WTC11 (cell line): ENCODE measurements at regions not wholly inside any gene's neighbourhood (a gene's known extent, or its start where the extent isn't known, plus 50 kb on each side); places are given as distances from the start of the nearest gene placed in this dataset.

Experiments used
- ATAC-seq: fragments of 200-7000 bp; cut with Tn5 transposase; 2 replicates; pipeline ENCODE4 v1.10.0; 2021; ENCODE audit warnings: mild to moderate bottlenecking, moderate library complexity
- CTCF ChIA-PET: fragments of 300-600 bp; sonication (Branson Sonifier 250); formaldehyde crosslinking; loops from one replicate; lab custom pipeline; 2021; ENCODE audit warnings: antibody characterized with exemption; lab: Charles Lee
- POLR2A ChIA-PET: fragments of 350-600 bp; sonication (Branson Sonifier 250); formaldehyde crosslinking; loops from one replicate; lab custom pipeline; 2021; ENCODE audit warnings: antibody characterized with exemption; lab: Charles Lee
- DNase-seq: peaks from one replicate; pipeline ENCODE4 v3.0.0; 2021; ENCODE audit warnings: low spot score
- H3K27ac Mint-ChIP-seq: 2 replicates; pipeline ENCODE4 v1.8.0; 2021; ENCODE audit warnings: mixed read lengths
- H3K27me3 Mint-ChIP-seq: 2 replicates; pipeline ENCODE4 v1.8.0; 2021; ENCODE audit warnings: low read depth, mild to moderate bottlenecking, moderate library complexity, mixed read lengths
- H3K36me3 Mint-ChIP-seq: 2 replicates; pipeline ENCODE4 v1.8.0; 2021; ENCODE audit warnings: mixed read lengths
- H3K4me1 Mint-ChIP-seq: 2 replicates; pipeline ENCODE4 v1.8.0; 2022; ENCODE audit warnings: mixed read lengths
- H3K4me3 Mint-ChIP-seq: 2 replicates; pipeline ENCODE4 v1.8.0; 2021; ENCODE audit warnings: mild to moderate bottlenecking, moderate library complexity, mixed read lengths
- H3K9me3 Mint-ChIP-seq: 2 replicates; pipeline ENCODE4 v1.8.0; 2021; ENCODE audit warnings: mixed read lengths
- CBFB ChIP-seq: sonication (generic); formaldehyde crosslinking; IDR thresholded peaks from 2 replicates; pipeline ENCODE4 v1.8.1; 2022; ENCODE audit warnings: mild to moderate bottlenecking, low read depth, missing genetic modification reagents
- CREM ChIP-seq: sonication (generic); formaldehyde crosslinking; IDR thresholded peaks from 2 replicates; pipeline ENCODE4 v1.8.1; 2022; ENCODE audit warnings: mild to moderate bottlenecking, missing genetic modification reagents, moderate library complexity
- ETV6 ChIP-seq: sonication (generic); formaldehyde crosslinking; IDR thresholded peaks from 2 replicates; pipeline ENCODE4 v1.8.1; 2022; ENCODE audit warnings: mild to moderate bottlenecking, missing genetic modification reagents
- FOXK1 ChIP-seq: sonication (generic); formaldehyde crosslinking; IDR thresholded peaks from 2 replicates; pipeline ENCODE4 v1.8.0; 2022; ENCODE audit warnings: mild to moderate bottlenecking, moderate library complexity, missing genetic modification reagents
- FOXP4 ChIP-seq: sonication (generic); formaldehyde crosslinking; IDR thresholded peaks from 2 replicates; pipeline ENCODE4 v1.8.0; 2022; ENCODE audit warnings: mild to moderate bottlenecking, missing genetic modification reagents
- GRHL2 ChIP-seq: fragments of 250-450 bp; sonication (Bioruptor Pico); IDR thresholded peaks from 2 replicates; pipeline ENCODE4 v1.8.0; 2022; ENCODE audit warnings: mild to moderate bottlenecking, moderate library complexity; ENCODE audit not compliant: insufficient replicate concordance, severe bottlenecking
- JAZF1 ChIP-seq: fragments of 250-450 bp; sonication (Bioruptor Pico); IDR thresholded peaks from 2 replicates; pipeline ENCODE4 v1.9.0; 2021; ENCODE audit warnings: moderate library complexity, mild to moderate bottlenecking, inconsistent platforms
- KAT7 ChIP-seq: sonication (generic); formaldehyde crosslinking; IDR thresholded peaks from 2 replicates; pipeline ENCODE4 v1.8.1; 2023; ENCODE audit warnings: missing genetic modification reagents, mild to moderate bottlenecking, borderline replicate concordance
- MAX ChIP-seq: sonication (generic); formaldehyde crosslinking; IDR thresholded peaks from 2 replicates; pipeline ENCODE4 v1.8.0; 2022; ENCODE audit warnings: mild to moderate bottlenecking, missing genetic modification reagents
- NFYB ChIP-seq: sonication (generic); formaldehyde crosslinking; conservative IDR thresholded peaks from 2 replicates; pipeline ENCODE4 v1.8.0; 2022; ENCODE audit warnings: low read depth, missing genetic modification reagents
- NR2C2 ChIP-seq: sonication (generic); formaldehyde crosslinking; IDR thresholded peaks from 2 replicates; pipeline ENCODE4 v1.8.0; 2022; ENCODE audit warnings: mild to moderate bottlenecking, missing genetic modification reagents
- OVOL2 ChIP-seq: fragments of 250-450 bp; sonication (Bioruptor Pico); IDR thresholded peaks from 2 replicates; pipeline ENCODE4 v1.9.0; 2021; ENCODE audit warnings: mild to moderate bottlenecking, borderline replicate concordance
- PRDM15 ChIP-seq: sonication (generic); formaldehyde crosslinking; IDR thresholded peaks from 2 replicates; pipeline ENCODE4 v1.8.0; 2022; ENCODE audit warnings: missing genetic modification reagents
- PREB ChIP-seq: sonication (generic); formaldehyde crosslinking; IDR thresholded peaks from 2 replicates; pipeline ENCODE4 v1.8.1; 2022; ENCODE audit warnings: mild to moderate bottlenecking, missing genetic modification reagents, moderate library complexity, borderline replicate concordance
- RELA ChIP-seq: sonication (generic); formaldehyde crosslinking; IDR thresholded peaks from 2 replicates; pipeline ENCODE4 v1.8.1; 2022; ENCODE audit warnings: missing genetic modification reagents, mild to moderate bottlenecking, borderline replicate concordance
- TCF7 ChIP-seq: sonication (generic); formaldehyde crosslinking; IDR thresholded peaks from 2 replicates; pipeline ENCODE4 v1.8.0; 2022; ENCODE audit warnings: mild to moderate bottlenecking, low read depth, missing genetic modification reagents, moderate library complexity
- ZNF138 ChIP-seq: sonication (generic); formaldehyde crosslinking; conservative IDR thresholded peaks from 2 replicates; pipeline ENCODE4 v1.8.1; 2022; ENCODE audit warnings: mild to moderate bottlenecking, moderate library complexity, missing genetic modification reagents
- ZNF232 ChIP-seq: sonication (generic); formaldehyde crosslinking; IDR thresholded peaks from 2 replicates; pipeline ENCODE4 v1.8.0; 2022; ENCODE audit warnings: mild to moderate bottlenecking, missing genetic modification reagents
- ZNF416 ChIP-seq: fragments of 250-450 bp; sonication (Bioruptor Pico); IDR thresholded peaks from 2 replicates; pipeline ENCODE4 v1.9.0; 2021; ENCODE audit warnings: mild to moderate bottlenecking, inconsistent platforms
- ZNF423 ChIP-seq: fragments of 250-450 bp; sonication (Bioruptor Pico); IDR thresholded peaks from 2 replicates; pipeline ENCODE4 v2.1.2; 2022; ENCODE audit warnings: mild to moderate bottlenecking, moderate library complexity

GRCh38 chr7:133139801-133140200 is 57.9 kb upstream of the CHCHD3 start:
- TF ChIP-seq ZNF232 (no peak), PRDM15 (CRISPR knock-in tag) (no peak), ZNF423 (no peak), ZNF138 (CRISPR knock-in tag) (no peak), NR2C2 (CRISPR knock-in tag) (no peak), GRHL2 (CRISPR knock-in tag) (no peak), FOXK1 (no peak), ZNF416 (CRISPR knock-in tag) (no peak), MAX (no peak), KAT7 (CRISPR knock-in tag) (no peak), NFYB (CRISPR knock-in tag) (no peak), CREM (no peak), JAZF1 (CRISPR knock-in tag) (no peak), OVOL2 (CRISPR knock-in tag) (no peak), RELA (CRISPR knock-in tag) (no peak)
- DNase-seq = no peak
- H3K27ac Mint-ChIP-seq = no peak overlapping the region
- no peak for ATAC-seq
- H3K4me1 Mint-ChIP-seq = 0 out of 2 replicates have a peak, but pooled peaks cover 10% of the 10 kb centered on the region
- peaks cover 7% of the 10 kb centered on the region for H3K9me3 Mint-ChIP-seq
- POLR2A ChIA-PET = no interaction called here
- H3K36me3 Mint-ChIP-seq = no peaks in the 10 kb centered on the region
- CTCF ChIA-PET = interaction anchor here (0.6 to 1.6 kb wide), 8 partner anchors 11 to 100 kb away, joined by 3 to 6 read pairs (median 4); no protein-coding TSS in a partner anchor
- H3K4me3 Mint-ChIP-seq = no peak overlapping the region
- H3K27me3 Mint-ChIP-seq = no peaks in the 10 kb centered on the region

GRCh38 chr7:133140994-133141595 is 59.2 kb upstream of the CHCHD3 start:
- ATAC-seq (no peak), DNase-seq (no peak)
- H3K4me3 Mint-ChIP-seq = no peak overlapping the region
- CTCF ChIA-PET = no interaction called here
- peaks cover 7% of the 10 kb centered on the region for H3K9me3 Mint-ChIP-seq
- TF ChIP-seq NFYB (CRISPR knock-in tag) (no peak), PRDM15 (CRISPR knock-in tag) (no peak), PREB (CRISPR knock-in tag) (no peak), ZNF416 (CRISPR knock-in tag) (no peak), FOXP4 (CRISPR knock-in tag) (no peak), ETV6 (CRISPR knock-in tag) (no peak), TCF7 (CRISPR knock-in tag) (no peak), CBFB (CRISPR knock-in tag) (no peak)
- no peak overlapping the region for H3K27ac Mint-ChIP-seq
- H3K4me1 Mint-ChIP-seq = 0 out of 2 replicates have a peak, but pooled peaks cover 10% of the 10 kb centered on the region
- POLR2A ChIA-PET = no interaction called here
- no peaks in the 10 kb centered on the region for H3K27me3 Mint-ChIP-seq
- no peaks in the 10 kb centered on the region for H3K36me3 Mint-ChIP-seq
